ENCODE measurements at regions not wholly inside any gene's neighbourhood (a gene's known extent, or its start where the extent isn't known, plus 50 kb on each side); places are given as distances from the start of the nearest gene placed in this dataset.

DNA sequence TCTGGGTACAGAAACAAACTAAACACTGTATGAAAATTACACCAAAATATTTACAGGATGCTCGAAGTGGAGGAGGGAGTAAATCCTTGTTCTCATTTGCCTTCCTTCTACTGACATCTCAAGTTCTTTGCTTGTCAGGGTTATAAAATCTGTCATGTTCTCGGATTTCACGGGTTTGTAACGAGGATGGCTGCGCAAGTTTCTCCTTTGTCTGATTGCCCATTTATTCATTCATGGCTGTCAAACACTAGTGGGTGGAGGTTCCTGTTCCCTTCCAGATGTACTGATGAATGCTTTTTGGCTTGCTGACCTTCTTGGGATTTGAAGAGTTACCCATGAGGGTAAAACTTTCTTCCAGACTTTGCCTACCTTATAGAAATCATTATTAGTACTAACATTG is 206.9 kb downstream of the SPCS3 start:
- TF ChIP-seq, protein P1, sequence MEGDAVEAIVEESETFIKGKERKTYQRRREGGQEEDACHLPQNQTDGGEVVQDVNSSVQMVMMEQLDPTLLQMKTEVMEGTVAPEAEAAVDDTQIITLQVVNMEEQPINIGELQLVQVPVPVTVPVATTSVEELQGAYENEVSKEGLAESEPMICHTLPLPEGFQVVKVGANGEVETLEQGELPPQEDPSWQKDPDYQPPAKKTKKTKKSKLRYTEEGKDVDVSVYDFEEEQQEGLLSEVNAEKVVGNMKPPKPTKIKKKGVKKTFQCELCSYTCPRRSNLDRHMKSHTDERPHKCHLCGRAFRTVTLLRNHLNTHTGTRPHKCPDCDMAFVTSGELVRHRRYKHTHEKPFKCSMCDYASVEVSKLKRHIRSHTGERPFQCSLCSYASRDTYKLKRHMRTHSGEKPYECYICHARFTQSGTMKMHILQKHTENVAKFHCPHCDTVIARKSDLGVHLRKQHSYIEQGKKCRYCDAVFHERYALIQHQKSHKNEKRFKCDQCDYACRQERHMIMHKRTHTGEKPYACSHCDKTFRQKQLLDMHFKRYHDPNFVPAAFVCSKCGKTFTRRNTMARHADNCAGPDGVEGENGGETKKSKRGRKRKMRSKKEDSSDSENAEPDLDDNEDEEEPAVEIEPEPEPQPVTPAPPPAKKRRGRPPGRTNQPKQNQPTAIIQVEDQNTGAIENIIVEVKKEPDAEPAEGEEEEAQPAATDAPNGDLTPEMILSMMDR (IDR thresholded peaks at IDR 0.05) = no peak
- TF ChIP-seq POLR2AphosphoS5 (IDR thresholded peaks at IDR 0.05; ENCODE audit: low read depth, low read length) (no peak), TCF7L2 (IDR thresholded peaks at IDR 0.05; ENCODE audit: low read depth, low read length) (no peak)
- TF ChIP-seq, protein P2, sequence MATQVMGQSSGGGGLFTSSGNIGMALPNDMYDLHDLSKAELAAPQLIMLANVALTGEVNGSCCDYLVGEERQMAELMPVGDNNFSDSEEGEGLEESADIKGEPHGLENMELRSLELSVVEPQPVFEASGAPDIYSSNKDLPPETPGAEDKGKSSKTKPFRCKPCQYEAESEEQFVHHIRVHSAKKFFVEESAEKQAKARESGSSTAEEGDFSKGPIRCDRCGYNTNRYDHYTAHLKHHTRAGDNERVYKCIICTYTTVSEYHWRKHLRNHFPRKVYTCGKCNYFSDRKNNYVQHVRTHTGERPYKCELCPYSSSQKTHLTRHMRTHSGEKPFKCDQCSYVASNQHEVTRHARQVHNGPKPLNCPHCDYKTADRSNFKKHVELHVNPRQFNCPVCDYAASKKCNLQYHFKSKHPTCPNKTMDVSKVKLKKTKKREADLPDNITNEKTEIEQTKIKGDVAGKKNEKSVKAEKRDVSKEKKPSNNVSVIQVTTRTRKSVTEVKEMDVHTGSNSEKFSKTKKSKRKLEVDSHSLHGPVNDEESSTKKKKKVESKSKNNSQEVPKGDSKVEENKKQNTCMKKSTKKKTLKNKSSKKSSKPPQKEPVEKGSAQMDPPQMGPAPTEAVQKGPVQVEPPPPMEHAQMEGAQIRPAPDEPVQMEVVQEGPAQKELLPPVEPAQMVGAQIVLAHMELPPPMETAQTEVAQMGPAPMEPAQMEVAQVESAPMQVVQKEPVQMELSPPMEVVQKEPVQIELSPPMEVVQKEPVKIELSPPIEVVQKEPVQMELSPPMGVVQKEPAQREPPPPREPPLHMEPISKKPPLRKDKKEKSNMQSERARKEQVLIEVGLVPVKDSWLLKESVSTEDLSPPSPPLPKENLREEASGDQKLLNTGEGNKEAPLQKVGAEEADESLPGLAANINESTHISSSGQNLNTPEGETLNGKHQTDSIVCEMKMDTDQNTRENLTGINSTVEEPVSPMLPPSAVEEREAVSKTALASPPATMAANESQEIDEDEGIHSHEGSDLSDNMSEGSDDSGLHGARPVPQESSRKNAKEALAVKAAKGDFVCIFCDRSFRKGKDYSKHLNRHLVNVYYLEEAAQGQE (IDR thresholded peaks at IDR 0.05; ENCODE audit: insufficient read depth in 1 of 2, low read depth in 2 of 2, low read length in 1 of 2) = no peak

Measured in Panc1 (cell line).